H9 (cell line): ENCODE measurements at regions not wholly inside any gene's neighbourhood (a gene's known extent, or its start where the extent isn't known, plus 50 kb on each side); places are given as distances from the start of the nearest gene placed in this dataset.

Source experiments
- DNase-seq: peaks from one replicate; pipeline ENCODE4 v3.0.0-alpha.2; 2017
- H2AFZ ChIP-seq: one replicate; pipeline ENCODE4 v1.6.1; 2013; ENCODE audit warnings: mild to moderate bottlenecking, low read length, control low read depth, moderate library complexity
- H2AK5ac ChIP-seq: 2 replicates; pipeline ENCODE4 v1.6.1; 2013; ENCODE audit warnings: low read length, control low read depth, mixed read lengths; ENCODE audit not compliant: insufficient read length
- H2BK120ac ChIP-seq: one replicate; pipeline ENCODE4 v1.6.1; 2013; ENCODE audit warnings: low read depth, mild to moderate bottlenecking, low read length, control low read depth, inconsistent platforms; ENCODE audit not compliant: poor library complexity, severe bottlenecking
- H2BK12ac ChIP-seq: 2 replicates; pipeline ENCODE4 v1.6.1; 2013; ENCODE audit warnings: low read length, control low read depth, mixed read lengths, low read depth; ENCODE audit not compliant: insufficient read length
- H2BK15ac ChIP-seq: 2 replicates; pipeline ENCODE4 v1.6.1; 2013; ENCODE audit warnings: low read depth, low read length, control low read depth
- H2BK20ac ChIP-seq: one replicate; pipeline ENCODE4 v1.6.1; 2013; ENCODE audit warnings: low read depth, mild to moderate bottlenecking, low read length, control low read depth, inconsistent platforms; ENCODE audit not compliant: poor library complexity, severe bottlenecking
- H2BK5ac ChIP-seq: 2 replicates; pipeline ENCODE4 v1.6.1; 2013; ENCODE audit warnings: low read length, control low read depth, mixed read lengths; ENCODE audit not compliant: insufficient read length
- H3K14ac ChIP-seq: 2 replicates; pipeline ENCODE4 v1.6.1; 2013; ENCODE audit warnings: low read length, control low read depth; ENCODE audit not compliant: insufficient read depth
- H3K18ac ChIP-seq: 2 replicates; pipeline ENCODE4 v1.6.1; 2013; ENCODE audit warnings: low read depth, mild to moderate bottlenecking, mixed read lengths, low read length, control low read depth; ENCODE audit not compliant: insufficient read length
- H3K23ac ChIP-seq: 2 replicates; pipeline ENCODE4 v1.6.1; 2013; ENCODE audit warnings: low read length, control low read depth, mixed read lengths, low read depth; ENCODE audit not compliant: insufficient read length
- H3K23me2 ChIP-seq: 2 replicates; pipeline ENCODE4 v1.6.1; 2013; ENCODE audit warnings: low read depth, mild to moderate bottlenecking, mixed read lengths, low read length, control low read depth; ENCODE audit not compliant: insufficient read length, poor library complexity, severe bottlenecking
- H3K27ac ChIP-seq: 2 replicates; pipeline ENCODE4 v1.5.1; 2013; ENCODE audit warnings: low read length, control low read depth, mixed read lengths, low read depth; ENCODE audit not compliant: insufficient read length
- H3K27me3 ChIP-seq: 2 replicates; pipeline ENCODE4 v1.6.1; 2013; ENCODE audit warnings: low read length, control low read depth, inconsistent platforms; ENCODE audit not compliant: insufficient read depth
- H3K4ac ChIP-seq: 2 replicates; pipeline ENCODE4 v1.6.1; 2013; ENCODE audit warnings: low read depth, mild to moderate bottlenecking, control low read depth, inconsistent platforms, low read length, moderate library complexity
- H3K4me1 ChIP-seq: 2 replicates; pipeline ENCODE4 v1.6.1; 2013; ENCODE audit warnings: low read length, control low read depth, inconsistent platforms; ENCODE audit not compliant: insufficient read depth
- H3K4me2 ChIP-seq: 2 replicates; pipeline ENCODE4 v1.6.1; 2013; ENCODE audit warnings: low read length, control low read depth, mixed read lengths; ENCODE audit not compliant: insufficient read length, insufficient read depth
- H3K56ac ChIP-seq: 2 replicates; pipeline ENCODE4 v1.6.1; 2013; ENCODE audit warnings: low read depth, mild to moderate bottlenecking, mixed read lengths, low read length, control low read depth; ENCODE audit not compliant: insufficient read length
- H3K79me1 ChIP-seq: 2 replicates; pipeline ENCODE4 v1.6.1; 2013; ENCODE audit warnings: low read depth, mild to moderate bottlenecking, moderate library complexity, low read length, control low read depth, inconsistent platforms; ENCODE audit not compliant: insufficient read depth, poor library complexity, severe bottlenecking
- H3K79me2 ChIP-seq: 2 replicates; pipeline ENCODE4 v1.6.1; 2013; ENCODE audit warnings: low read length, control low read depth, inconsistent platforms; ENCODE audit not compliant: insufficient read depth
- H3K9ac ChIP-seq: 2 replicates; pipeline ENCODE4 v1.6.1; 2013; ENCODE audit warnings: low read length, control low read depth, mixed read lengths; ENCODE audit not compliant: insufficient read length; ENCODE audit errors: extremely low read depth
- H3K9me3 ChIP-seq: one replicate; pipeline ENCODE4 v1.6.1; 2013; ENCODE audit warnings: low read depth, low read length, inconsistent platforms; ENCODE audit not compliant: control insufficient read depth
- H3T11ph ChIP-seq: one replicate; pipeline ENCODE4 v1.6.1; 2013; ENCODE audit warnings: mild to moderate bottlenecking, low read length, control low read depth, inconsistent platforms
- H4K20me1 ChIP-seq: one replicate; pipeline ENCODE4 v1.6.1; 2013; ENCODE audit not compliant: control insufficient read depth, insufficient read length, insufficient read depth
- H4K5ac ChIP-seq: 2 replicates; pipeline ENCODE4 v1.6.1; 2013; ENCODE audit warnings: low read depth, mild to moderate bottlenecking, mixed read lengths, low read length, control low read depth; ENCODE audit not compliant: insufficient read length
- H4K8ac ChIP-seq: replicated peaks from 2 replicates; pipeline ENCODE4 v1.6.1; 2013; ENCODE audit warnings: low read length, control low read depth, mixed read lengths, low read depth; ENCODE audit not compliant: insufficient read length
- H4K91ac ChIP-seq: 2 replicates; pipeline ENCODE4 v1.6.1; 2013; ENCODE audit warnings: low read depth, mild to moderate bottlenecking, moderate library complexity, mixed read lengths, low read length, control low read depth; ENCODE audit not compliant: insufficient read length
- H3K27ac Mint-ChIP-seq, 3 experiments: 2 replicates in 2 of 3; 3 replicates in 1 of 3; pipeline ENCODE4 v1.8.0; 2020 to 2021; ENCODE audit warnings: mixed read lengths in 3 of 3, mild to moderate bottlenecking in 1 of 3, moderate library complexity in 1 of 3
- H3K27me3 Mint-ChIP-seq: 2 replicates; pipeline ENCODE4 v1.8.0; 2021; ENCODE audit warnings: low read depth, mild to moderate bottlenecking, moderate library complexity, mixed read lengths
- H3K36me3 Mint-ChIP-seq, 3 experiments: 2 replicates in 2 of 3; 3 replicates in 1 of 3; pipeline ENCODE4 v1.8.0; 2020 to 2021; ENCODE audit warnings: low read depth in 3 of 3, mixed read lengths in 3 of 3; ENCODE audit not compliant: insufficient read depth in 1 of 3
- H3K4me1 Mint-ChIP-seq, 2 experiments: 2 replicates each; pipeline ENCODE4 v1.8.0; 2020; ENCODE audit warnings: mixed read lengths in 2 of 2
- H3K4me3 Mint-ChIP-seq, 2 experiments: 2 replicates in 1 of 2; 3 replicates in 1 of 2; pipeline ENCODE4 v1.8.0; 2020 to 2021; ENCODE audit warnings: mild to moderate bottlenecking in 2 of 2, mixed read lengths in 2 of 2, moderate library complexity in 1 of 2
- H3K9me3 Mint-ChIP-seq, 2 experiments: 2 replicates in 1 of 2; 3 replicates in 1 of 2; pipeline ENCODE4 v1.8.0; 2020; ENCODE audit warnings: mild to moderate bottlenecking in 2 of 2, mixed read lengths in 2 of 2, moderate library complexity in 1 of 2
- CTCF ChIP-seq: fragments of 200-600 bp; sonication (generic); conservative IDR thresholded peaks from 3 replicates; pipeline ENCODE4 v1.8.0; 2021; ENCODE audit warnings: antibody characterized with exemption, mild to moderate bottlenecking

DNA sequence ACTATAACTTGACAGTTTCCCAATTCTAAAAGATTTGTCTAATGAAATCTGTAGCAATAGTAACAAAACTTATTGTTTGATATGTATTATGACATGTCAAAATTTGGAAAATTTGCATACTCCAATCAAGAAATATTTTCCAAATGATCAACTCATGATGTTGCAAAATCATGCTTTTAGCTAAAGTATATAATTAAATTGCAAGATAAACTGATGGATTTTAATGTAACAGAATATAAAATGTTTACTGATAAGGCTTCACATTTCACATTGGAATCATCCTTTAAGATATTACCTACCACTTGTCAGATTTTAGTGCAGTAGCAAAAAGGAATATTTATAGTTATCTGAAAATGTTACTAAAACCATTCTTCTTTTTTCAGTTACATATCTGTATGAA is 421.9 kb upstream of the SEMA3D start:
- Histone ChIP-seq H3K4ac (no peak overlapping the region), H3K23ac (no peak overlapping the region), H3K27ac (no peak overlapping the region), H3K18ac (no peak overlapping the region), H3K23me2 (no peaks in the 10 kb centered on the region), H4K8ac (no peak overlapping the region), H4K20me1 (no peaks in the 10 kb centered on the region), H3K79me2 (no peaks in the 10 kb centered on the region), H2AK5ac (no peak overlapping the region), H3K9ac (no peak overlapping the region), H3K79me1 (no peaks in the 10 kb centered on the region), H2BK5ac (no peak overlapping the region), H3K4me1 (no peaks in the 10 kb centered on the region), H3K9me3 (no peaks in the 10 kb centered on the region), H3K4me2 (no peak overlapping the region), H4K91ac (no peak overlapping the region), H2BK120ac (no peak overlapping the region), H3K14ac (no peak overlapping the region), H2BK15ac (no peak overlapping the region), H3K27me3 (no peaks in the 10 kb centered on the region), H2BK12ac (no peak overlapping the region), H3T11ph (no peak overlapping the region), H4K5ac (no peak overlapping the region), H2BK20ac (no peak overlapping the region), H3K56ac (no peak overlapping the region), H2AFZ (no peak overlapping the region)
- H3K4me1 Mint-ChIP-seq, result no peaks in the 10 kb centered on the region
- H3K27me3 Mint-ChIP-seq, result no peaks in the 10 kb centered on the region
- H3K4me3 Mint-ChIP-seq, result no peak overlapping the region
- no peak for TF ChIP-seq CTCF
- H3K9me3 Mint-ChIP-seq, result no peaks in the 10 kb centered on the region
- DNase-seq, result no peak
- no peak overlapping the region for H3K27ac Mint-ChIP-seq
- H3K36me3 Mint-ChIP-seq, result no peaks in the 10 kb centered on the region
